WI38 (cell line): ENCODE measurements at regions not wholly inside any gene's neighbourhood (a gene's known extent, or its start where the extent isn't known, plus 50 kb on each side); places are given as distances from the start of the nearest gene placed in this dataset.

Experiments used
- H3K4me3 ChIP-seq: 2 replicates; pipeline ENCODE4 v1.5.1; 2011; ENCODE audit warnings: low read depth, mild to moderate bottlenecking, control low read depth, low read length
- TF ChIP-seq, protein P1 (sequence below): IDR thresholded peaks from 2 replicates; pipeline ENCODE4 v1.5.1; 2012; ENCODE audit warnings: low read depth, mild to moderate bottlenecking, control low read depth, low read length

DNA sequence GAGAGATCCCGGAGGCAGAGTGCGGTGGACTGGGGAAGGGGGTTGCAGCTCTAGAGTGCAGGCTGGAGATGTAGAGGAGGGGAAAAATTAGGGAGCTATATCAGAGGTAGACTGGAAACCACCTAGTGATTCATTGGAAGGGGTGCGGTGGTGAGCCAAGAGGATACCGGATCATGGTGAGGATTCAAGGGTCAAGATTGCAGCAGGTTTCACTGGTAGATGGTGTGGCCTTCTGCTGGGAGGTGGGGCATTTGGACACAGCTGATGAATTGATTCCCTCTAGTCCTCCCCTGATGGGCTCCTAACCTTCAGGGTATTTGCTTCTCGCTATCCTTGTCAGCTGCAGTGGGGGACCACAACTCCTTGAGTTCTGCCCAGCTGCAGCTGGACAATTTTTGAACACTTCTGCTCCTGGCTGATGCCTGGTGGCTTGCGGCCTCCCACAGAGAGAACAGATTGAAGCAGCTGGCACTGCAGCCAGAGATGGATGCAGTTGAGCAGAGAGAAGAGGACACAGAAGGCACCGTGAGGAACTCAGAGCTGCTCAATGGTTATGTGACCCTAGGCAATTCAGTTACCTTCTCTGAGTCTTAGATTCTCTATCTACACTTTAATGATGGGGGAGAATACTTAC lies 134.4 kb upstream of the ABCA1 start:
- TF ChIP-seq, protein P1, sequence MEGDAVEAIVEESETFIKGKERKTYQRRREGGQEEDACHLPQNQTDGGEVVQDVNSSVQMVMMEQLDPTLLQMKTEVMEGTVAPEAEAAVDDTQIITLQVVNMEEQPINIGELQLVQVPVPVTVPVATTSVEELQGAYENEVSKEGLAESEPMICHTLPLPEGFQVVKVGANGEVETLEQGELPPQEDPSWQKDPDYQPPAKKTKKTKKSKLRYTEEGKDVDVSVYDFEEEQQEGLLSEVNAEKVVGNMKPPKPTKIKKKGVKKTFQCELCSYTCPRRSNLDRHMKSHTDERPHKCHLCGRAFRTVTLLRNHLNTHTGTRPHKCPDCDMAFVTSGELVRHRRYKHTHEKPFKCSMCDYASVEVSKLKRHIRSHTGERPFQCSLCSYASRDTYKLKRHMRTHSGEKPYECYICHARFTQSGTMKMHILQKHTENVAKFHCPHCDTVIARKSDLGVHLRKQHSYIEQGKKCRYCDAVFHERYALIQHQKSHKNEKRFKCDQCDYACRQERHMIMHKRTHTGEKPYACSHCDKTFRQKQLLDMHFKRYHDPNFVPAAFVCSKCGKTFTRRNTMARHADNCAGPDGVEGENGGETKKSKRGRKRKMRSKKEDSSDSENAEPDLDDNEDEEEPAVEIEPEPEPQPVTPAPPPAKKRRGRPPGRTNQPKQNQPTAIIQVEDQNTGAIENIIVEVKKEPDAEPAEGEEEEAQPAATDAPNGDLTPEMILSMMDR: no peak
- H3K4me3 ChIP-seq: no peak overlapping the region

DNA sequence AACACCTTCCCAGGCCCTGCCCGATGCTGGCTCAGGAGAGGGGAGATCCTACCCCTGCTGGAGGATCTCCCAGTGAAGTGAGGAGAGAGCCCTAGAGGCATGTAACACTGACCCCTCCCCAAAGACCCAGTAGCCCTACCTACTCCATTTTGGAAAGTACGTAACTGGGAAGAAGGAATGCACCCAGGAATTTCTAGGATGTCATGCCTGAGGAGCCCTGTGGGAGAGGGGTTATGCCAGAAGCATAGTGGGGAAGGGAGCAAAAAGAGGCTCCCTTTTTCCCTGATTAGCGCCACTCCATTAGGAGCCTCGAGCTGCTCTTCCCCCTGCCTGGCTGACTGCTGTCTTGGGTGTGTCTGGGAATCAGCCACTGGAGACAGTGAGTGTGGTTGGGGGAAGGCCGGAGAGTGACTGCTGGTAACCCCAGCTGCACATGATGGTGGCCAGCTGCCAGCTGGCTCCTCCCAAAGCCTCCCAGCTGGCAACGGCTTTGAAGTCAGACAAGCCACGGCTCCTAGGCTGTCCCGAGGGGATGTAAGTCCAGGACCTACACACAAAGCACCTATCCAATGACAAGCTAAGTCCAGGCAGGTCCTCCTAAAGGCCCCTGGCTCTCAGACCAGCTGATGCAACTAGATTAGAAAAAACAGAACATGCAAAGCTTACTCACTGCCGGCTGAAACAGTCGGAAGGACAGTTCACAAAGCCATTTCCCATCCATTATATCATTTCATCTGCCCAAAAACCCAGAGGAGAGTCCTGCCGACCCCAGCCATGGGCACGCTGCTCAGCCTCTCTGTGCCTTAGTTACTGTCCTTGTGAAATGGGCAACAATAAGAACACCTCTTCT lies 136.5 kb upstream of the ABCA1 start:
- TF ChIP-seq, protein P1: no peak
- H3K4me3 ChIP-seq: no peak overlapping the region

DNA sequence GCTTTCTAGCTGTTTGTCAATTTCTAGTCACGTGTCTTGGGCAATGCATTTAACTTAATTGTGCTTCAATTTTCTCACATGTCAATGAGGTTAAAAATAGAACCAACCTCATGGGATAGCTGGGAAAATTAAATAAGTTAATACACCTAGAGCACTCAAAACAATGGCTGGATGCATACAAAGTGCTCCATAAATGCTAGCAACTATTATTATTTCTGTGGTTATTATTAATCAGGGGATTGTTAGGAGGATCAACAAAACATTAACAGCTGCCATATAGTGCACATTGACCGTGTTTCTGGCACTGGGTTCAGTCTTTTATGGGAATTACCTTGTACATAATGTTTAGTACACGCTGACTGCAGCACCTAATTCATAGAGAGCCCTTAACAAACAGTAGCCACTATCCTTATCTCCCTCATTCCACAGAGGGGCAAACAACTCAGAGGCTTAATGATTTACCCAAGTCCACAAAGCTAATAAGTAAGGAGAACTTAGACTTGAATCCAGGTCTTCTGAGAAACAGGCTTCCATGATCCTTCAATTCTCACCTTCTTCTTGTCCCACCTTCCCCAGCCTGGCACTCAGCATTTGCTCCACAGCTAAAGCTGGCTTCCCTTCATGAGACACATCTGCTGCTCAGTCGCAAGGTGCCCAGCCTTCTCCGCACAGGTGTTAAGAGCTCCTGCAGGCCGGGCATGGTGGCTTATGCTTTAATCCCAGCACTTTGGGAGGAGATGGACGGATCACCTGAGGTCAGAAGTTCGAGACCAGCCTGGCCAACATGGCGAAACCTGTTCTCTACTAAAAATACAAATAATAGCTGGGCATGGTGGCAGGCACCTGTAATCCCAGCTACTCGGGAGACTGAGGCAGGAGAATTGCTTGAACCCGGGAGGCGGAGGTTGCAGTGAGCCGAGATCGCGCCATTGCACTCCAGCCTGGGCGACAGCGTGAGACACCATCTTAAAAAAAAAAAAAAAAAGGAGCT lies 137.4 kb upstream of the ABCA1 start:
- no peak overlapping the region for H3K4me3 ChIP-seq
- TF ChIP-seq, protein P1: no peak

DNA sequence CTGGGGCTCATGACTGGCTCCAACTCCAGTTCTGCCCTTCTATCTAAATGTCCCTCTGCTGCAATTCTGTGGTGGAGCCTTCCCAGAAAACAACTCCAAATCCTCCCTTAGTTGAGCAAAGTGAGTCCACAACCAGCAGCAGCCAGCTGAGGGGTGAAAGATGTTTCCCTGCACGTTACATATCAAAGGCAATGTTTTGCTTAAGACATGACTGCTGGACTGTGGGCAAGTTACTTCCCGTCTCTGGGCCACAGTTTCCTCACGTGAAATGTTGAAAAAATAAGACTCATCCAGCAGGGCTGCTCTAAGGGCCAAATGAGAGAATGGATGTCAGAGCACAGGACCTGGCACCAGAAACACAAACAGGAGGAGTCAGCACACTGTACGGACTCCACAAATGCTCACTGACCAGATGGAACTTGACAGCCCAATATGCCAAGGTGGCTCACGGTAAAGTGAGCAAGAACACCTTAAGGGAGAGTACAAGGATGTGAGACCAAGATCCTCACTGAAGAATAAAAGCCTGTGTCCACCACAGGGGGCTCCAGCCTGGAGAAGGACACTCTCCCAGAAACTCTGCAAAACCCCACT lies 138.4 kb upstream of the ABCA1 start:
- no peak overlapping the region for H3K4me3 ChIP-seq
- TF ChIP-seq, protein P1: no peak

DNA sequence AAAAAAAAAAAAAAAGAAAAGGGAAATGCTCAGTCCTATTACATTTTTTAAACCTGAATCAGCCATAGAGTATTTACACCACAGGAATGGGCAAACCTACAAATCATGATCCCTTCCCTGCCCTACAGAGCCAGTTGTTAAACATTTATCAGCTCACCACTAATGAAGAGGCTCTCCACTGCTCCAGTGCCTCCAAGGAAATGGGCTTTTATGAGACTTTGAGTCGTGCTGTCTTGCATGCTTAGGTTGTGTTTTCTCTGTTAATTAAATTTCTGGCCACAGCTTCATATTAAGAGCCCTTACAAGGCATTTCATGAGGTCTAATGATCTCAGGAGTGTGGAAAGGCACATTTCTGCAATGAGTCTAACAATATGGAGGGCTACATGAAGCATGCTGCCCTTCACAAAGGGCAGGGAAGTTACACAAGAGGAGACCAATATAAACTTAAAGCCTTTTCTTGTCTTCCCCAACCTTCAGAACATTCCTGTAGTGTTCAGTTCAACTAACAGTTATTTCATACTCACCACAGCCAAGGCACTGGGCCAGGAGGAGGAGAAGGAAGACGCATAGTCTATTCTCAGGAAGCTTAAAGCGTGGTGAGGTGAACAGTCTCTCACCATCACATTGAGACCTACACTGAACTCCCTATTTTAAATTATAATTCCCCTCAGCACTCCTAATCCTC lies 140.1 kb upstream of the ABCA1 start:
- H3K4me3 ChIP-seq: no peak overlapping the region
- TF ChIP-seq, protein P1: no peak

DNA sequence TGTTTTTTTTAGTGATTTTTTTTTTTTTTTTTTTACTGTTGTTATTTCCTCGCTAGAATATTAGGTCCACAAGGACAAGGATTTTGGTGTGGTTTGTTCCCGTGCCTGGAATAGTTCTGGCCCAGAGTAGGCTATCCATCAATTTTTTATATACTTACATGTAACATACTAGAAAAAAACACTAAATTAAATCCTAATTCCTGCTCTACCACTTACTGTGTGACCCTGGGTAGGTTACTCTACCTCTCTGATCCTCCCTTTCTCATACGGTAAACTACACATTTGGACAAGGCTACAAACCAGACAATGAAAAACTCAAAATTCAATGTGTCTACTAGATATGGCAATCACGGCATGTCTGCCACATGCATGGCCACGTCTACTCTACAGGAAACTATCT lies 141.3 kb upstream of the ABCA1 start:
- no peak overlapping the region for H3K4me3 ChIP-seq
- TF ChIP-seq, protein P1: no peak
